Activated CD4-positive, alpha-beta T cell treated with anti-CD3 and anti-CD28 coated beads for 36 hours (primary cell): ENCODE measurements at regions not wholly inside any gene's neighbourhood (a gene's known extent, or its start where the extent isn't known, plus 50 kb on each side); places are given as distances from the start of the nearest gene placed in this dataset.

ENCODE experiments used
- ATAC-seq: fragments of 200-7000 bp; cut with Tn5 transposase; one replicate; pipeline ENCODE4 v1.10.0; 2021; ENCODE audit warnings: mild to moderate bottlenecking, moderate library complexity
- CTCF ChIA-PET: fragments of 350-600 bp; sonication (Branson Sonifier 250); formaldehyde crosslinking; loops from one replicate; lab custom pipeline; 2021; ENCODE audit warnings: antibody characterized with exemption; lab: Charles Lee
- POLR2A ChIA-PET: fragments of 350-600 bp; sonication (Branson Sonifier 250); formaldehyde crosslinking; loops from one replicate; lab custom pipeline; 2021; ENCODE audit warnings: antibody characterized with exemption, inconsistent platforms; lab: Charles Lee
- DNase-seq: peaks from one replicate; pipeline ENCODE4 v3.0.0-alpha.2; 2020
- H3K27ac Mint-ChIP-seq: one replicate; pipeline ENCODE4 v1.8.0; 2021; ENCODE audit warnings: mixed read lengths
- H3K27me3 Mint-ChIP-seq: one replicate; pipeline ENCODE4 v1.8.0; 2021; ENCODE audit warnings: mixed read lengths
- H3K36me3 Mint-ChIP-seq: one replicate; pipeline ENCODE4 v1.8.0; 2021; ENCODE audit warnings: low read depth, mixed read lengths
- H3K4me1 Mint-ChIP-seq: one replicate; pipeline ENCODE4 v1.8.0; 2021; ENCODE audit warnings: mixed read lengths
- H3K4me3 Mint-ChIP-seq: one replicate; pipeline ENCODE4 v1.8.0; 2021; ENCODE audit warnings: mild to moderate bottlenecking, moderate library complexity, mixed read lengths
- H3K9me3 Mint-ChIP-seq: one replicate; pipeline ENCODE4 v1.8.0; 2021; ENCODE audit warnings: low read depth, mixed read lengths
- intact Hi-C, 2 experiments: fragments of 100-400 bp; cut with DNase I in 1 of 2; cut with micrococcal nuclease in 1 of 2; formaldehyde crosslinking; loops; one replicate each; pipeline versions ENCODE4 v1.14.2 to v1.15.1; 2022 to 2024; cut with DNase I, micrococcal nuclease

GRCh38 chr16:86764551-86764950 is 186.2 kb downstream of the FOXL1 start:
- intact Hi-C loops = no loop called here
- no peaks in the 10 kb centered on the region for H3K9me3 Mint-ChIP-seq
- ChIA-PET POLR2A (no interaction called here), CTCF (interaction anchor here (0.6 kb wide), 1 partner anchor 481 kb away, joined by 3 read pairs; no protein-coding TSS in a partner anchor)
- H3K27ac Mint-ChIP-seq = no peak overlapping the region
- ATAC-seq (no peak), DNase-seq (no peak)
- no peaks in the 10 kb centered on the region for H3K36me3 Mint-ChIP-seq
- H3K27me3 Mint-ChIP-seq = peaks cover 29% of the 10 kb centered on the region
- H3K4me1 Mint-ChIP-seq = no peaks in the 10 kb centered on the region
- no peak overlapping the region for H3K4me3 Mint-ChIP-seq

- Mint-ChIP-seq H3K27ac (no peak overlapping the region), H3K4me3 (no peak overlapping the region), H3K27me3 (peaks cover 25% of the 10 kb centered on the region), H3K36me3 (no peaks in the 10 kb centered on the region), H3K4me1 (no peaks in the 10 kb centered on the region), H3K9me3 (no peaks in the 10 kb centered on the region)
- POLR2A ChIA-PET = no interaction called here
- ATAC-seq (no peak), DNase-seq (no peak)
- CTCF ChIA-PET = interaction anchor here (0.6 kb wide), 1 partner anchor 480 kb away, joined by 3 read pairs; no protein-coding TSS in a partner anchor
- intact Hi-C loops = no loop called here
Measured at GRCh38 chr16:86765389-86766026, 187.2 kb downstream of the FOXL1 start.

GRCh38 chr16:86766700-86767099 is 188.4 kb downstream of the FOXL1 start:
- intact Hi-C loops = no loop called here
- no peak overlapping the region for H3K4me3 Mint-ChIP-seq
- ChIA-PET CTCF (no interaction called here), POLR2A (no interaction called here)
- H3K27me3 Mint-ChIP-seq = peaks cover 20% of the 10 kb centered on the region
- H3K27ac Mint-ChIP-seq = no peak overlapping the region
- H3K9me3 Mint-ChIP-seq = no peaks in the 10 kb centered on the region
- no peaks in the 10 kb centered on the region for H3K36me3 Mint-ChIP-seq
- no peaks in the 10 kb centered on the region for H3K4me1 Mint-ChIP-seq
- ATAC-seq = no peak
- DNase-seq = no peak

- no peaks in the 10 kb centered on the region for H3K4me1 Mint-ChIP-seq
- no peak overlapping the region for H3K27ac Mint-ChIP-seq
- ChIA-PET POLR2A (no interaction called here), CTCF (interaction anchor here (0.5 kb wide), 1 partner anchor 38 kb away, joined by 3 read pairs; no protein-coding TSS in a partner anchor)
- intact Hi-C loops = no loop called here
- ATAC-seq (no peak), DNase-seq (no peak)
- peaks cover 13% of the 10 kb centered on the region for H3K27me3 Mint-ChIP-seq
- H3K9me3 Mint-ChIP-seq = no peaks in the 10 kb centered on the region
- H3K4me3 Mint-ChIP-seq = no peak overlapping the region
- no peaks in the 10 kb centered on the region for H3K36me3 Mint-ChIP-seq
Measured at GRCh38 chr16:86768228-86768791, 190.0 kb downstream of the FOXL1 start.

GRCh38 chr16:86768999-86769398 is 190.7 kb downstream of the FOXL1 start:
- DNase-seq = no peak
- Mint-ChIP-seq H3K4me1 (no peaks in the 10 kb centered on the region), H3K9me3 (no peaks in the 10 kb centered on the region), H3K36me3 (no peaks in the 10 kb centered on the region), H3K4me3 (no peak overlapping the region), H3K27me3 (peaks cover 13% of the 10 kb centered on the region), H3K27ac (no peak overlapping the region)
- ChIA-PET POLR2A (no interaction called here), CTCF (interaction anchor here (0.5 kb wide), 1 partner anchor 38 kb away, joined by 3 read pairs; no protein-coding TSS in a partner anchor)
- no peak for ATAC-seq
- intact Hi-C loops = no loop called here

GRCh38 chr16:86771506-86772460 is 193.4 kb downstream of the FOXL1 start:
- POLR2A ChIA-PET = no interaction called here
- Mint-ChIP-seq H3K9me3 (no peaks in the 10 kb centered on the region), H3K27me3 (peaks cover 14% of the 10 kb centered on the region), H3K27ac (no peak overlapping the region), H3K4me3 (no peak overlapping the region), H3K36me3 (no peaks in the 10 kb centered on the region), H3K4me1 (no peaks in the 10 kb centered on the region)
- ATAC-seq = no peak
- intact Hi-C loops = no loop called here
- CTCF ChIA-PET = interaction anchor here (1.6 kb wide), 1 partner anchor 10 kb away, joined by 3 read pairs; no protein-coding TSS in a partner anchor
- no peak for DNase-seq

GRCh38 chr16:86772671-86773353 is 194.5 kb downstream of the FOXL1 start:
- Mint-ChIP-seq H3K36me3 (no peaks in the 10 kb centered on the region), H3K4me3 (no peak overlapping the region), H3K9me3 (no peaks in the 10 kb centered on the region), H3K27ac (no peak overlapping the region), H3K27me3 (peaks cover 14% of the 10 kb centered on the region), H3K4me1 (no peaks in the 10 kb centered on the region)
- DNase-seq (no peak), ATAC-seq (no peak)
- CTCF ChIA-PET = no interaction called here
- intact Hi-C loops = no loop called here
- POLR2A ChIA-PET = no interaction called here

- ATAC-seq (no peak), DNase-seq (no peak)
- H3K36me3 Mint-ChIP-seq = no peaks in the 10 kb centered on the region
- intact Hi-C loops = no loop called here
- ChIA-PET CTCF (no interaction called here), POLR2A (no interaction called here)
- no peaks in the 10 kb centered on the region for H3K9me3 Mint-ChIP-seq
- no peak overlapping the region for H3K4me3 Mint-ChIP-seq
- peaks cover 12% of the 10 kb centered on the region for H3K27me3 Mint-ChIP-seq
- no peaks in the 10 kb centered on the region for H3K4me1 Mint-ChIP-seq
- no peak overlapping the region for H3K27ac Mint-ChIP-seq
Measured at GRCh38 chr16:86773354-86773715, 195.0 kb downstream of the FOXL1 start.

- POLR2A ChIA-PET = no interaction called here
- no peaks in the 10 kb centered on the region for H3K36me3 Mint-ChIP-seq
- no peak for ATAC-seq
- H3K27me3 Mint-ChIP-seq = peaks cover 5% of the 10 kb centered on the region
- no peak overlapping the region for H3K27ac Mint-ChIP-seq
- H3K4me3 Mint-ChIP-seq = no peak overlapping the region
- H3K9me3 Mint-ChIP-seq = no peaks in the 10 kb centered on the region
- DNase-seq = no peak
- CTCF ChIA-PET = no interaction called here
- no peaks in the 10 kb centered on the region for H3K4me1 Mint-ChIP-seq
- intact Hi-C loops = no loop called here
Measured at GRCh38 chr16:86774931-86775330, 196.6 kb downstream of the FOXL1 start.

GRCh38 chr16:86775511-86775921 is 197.2 kb downstream of the FOXL1 start:
- Mint-ChIP-seq H3K4me1 (no peaks in the 10 kb centered on the region), H3K36me3 (no peaks in the 10 kb centered on the region), H3K27ac (no peak overlapping the region), H3K4me3 (no peak overlapping the region), H3K27me3 (peaks cover 5% of the 10 kb centered on the region), H3K9me3 (no peaks in the 10 kb centered on the region)
- POLR2A ChIA-PET = no interaction called here
- intact Hi-C loops = no loop called here
- DNase-seq = no peak
- ATAC-seq = no peak
- CTCF ChIA-PET = no interaction called here

- ChIA-PET POLR2A (no interaction called here), CTCF (no interaction called here)
- peaks cover 5% of the 10 kb centered on the region for H3K27me3 Mint-ChIP-seq
Measured at GRCh38 chr16:86777381-86777946, 199.1 kb downstream of the FOXL1 start.

More at GRCh38 chr16:86777381-86777946, 199.1 kb downstream of the FOXL1 start:
- no peaks in the 10 kb centered on the region for H3K36me3 Mint-ChIP-seq
- intact Hi-C loops = no loop called here
- no peak overlapping the region for H3K27ac Mint-ChIP-seq
- no peaks in the 10 kb centered on the region for H3K9me3 Mint-ChIP-seq
- ATAC-seq (no peak), DNase-seq (no peak)
- no peaks in the 10 kb centered on the region for H3K4me1 Mint-ChIP-seq
- no peak overlapping the region for H3K4me3 Mint-ChIP-seq
